ENCODE measurements at regions not wholly inside any gene's neighbourhood (a gene's known extent, or its start where the extent isn't known, plus 50 kb on each side); places are given as distances from the start of the nearest gene placed in this dataset.

DNA sequence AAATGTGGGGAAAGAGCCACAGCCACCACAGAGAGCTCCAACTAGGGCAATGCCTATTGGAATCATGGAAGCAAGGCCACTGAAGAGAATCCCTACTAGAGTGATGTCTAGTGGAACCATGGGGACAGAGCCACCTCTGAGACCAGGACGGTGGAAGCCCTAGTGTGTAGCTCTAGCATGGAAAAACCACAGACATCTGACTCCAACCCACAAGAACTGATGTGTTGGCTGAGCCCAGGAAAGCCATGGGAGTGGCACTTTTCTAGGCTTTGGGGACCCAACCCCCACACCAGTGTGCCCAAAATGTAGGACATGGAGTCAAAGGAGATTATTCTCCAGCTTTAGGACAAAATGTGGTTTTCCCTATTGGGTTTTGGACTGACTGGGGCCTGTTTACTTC, 721.9 kb downstream of the BRINP1 start (continued):
- TF ChIP-seq, protein P1, sequence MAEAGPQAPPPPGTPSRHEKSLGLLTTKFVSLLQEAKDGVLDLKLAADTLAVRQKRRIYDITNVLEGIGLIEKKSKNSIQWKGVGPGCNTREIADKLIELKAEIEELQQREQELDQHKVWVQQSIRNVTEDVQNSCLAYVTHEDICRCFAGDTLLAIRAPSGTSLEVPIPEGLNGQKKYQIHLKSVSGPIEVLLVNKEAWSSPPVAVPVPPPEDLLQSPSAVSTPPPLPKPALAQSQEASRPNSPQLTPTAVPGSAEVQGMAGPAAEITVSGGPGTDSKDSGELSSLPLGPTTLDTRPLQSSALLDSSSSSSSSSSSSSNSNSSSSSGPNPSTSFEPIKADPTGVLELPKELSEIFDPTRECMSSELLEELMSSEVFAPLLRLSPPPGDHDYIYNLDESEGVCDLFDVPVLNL (CRISPR knock-in tag; IDR thresholded peaks at IDR 0.05; ENCODE audit: borderline replicate concordance, low read depth): no peak
- TF ChIP-seq, protein P2, sequence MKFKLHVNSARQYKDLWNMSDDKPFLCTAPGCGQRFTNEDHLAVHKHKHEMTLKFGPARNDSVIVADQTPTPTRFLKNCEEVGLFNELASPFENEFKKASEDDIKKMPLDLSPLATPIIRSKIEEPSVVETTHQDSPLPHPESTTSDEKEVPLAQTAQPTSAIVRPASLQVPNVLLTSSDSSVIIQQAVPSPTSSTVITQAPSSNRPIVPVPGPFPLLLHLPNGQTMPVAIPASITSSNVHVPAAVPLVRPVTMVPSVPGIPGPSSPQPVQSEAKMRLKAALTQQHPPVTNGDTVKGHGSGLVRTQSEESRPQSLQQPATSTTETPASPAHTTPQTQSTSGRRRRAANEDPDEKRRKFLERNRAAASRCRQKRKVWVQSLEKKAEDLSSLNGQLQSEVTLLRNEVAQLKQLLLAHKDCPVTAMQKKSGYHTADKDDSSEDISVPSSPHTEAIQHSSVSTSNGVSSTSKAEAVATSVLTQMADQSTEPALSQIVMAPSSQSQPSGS (CRISPR knock-in tag; IDR thresholded peaks at IDR 0.05; ENCODE audit: borderline replicate concordance, low read depth): no peak

DNA sequence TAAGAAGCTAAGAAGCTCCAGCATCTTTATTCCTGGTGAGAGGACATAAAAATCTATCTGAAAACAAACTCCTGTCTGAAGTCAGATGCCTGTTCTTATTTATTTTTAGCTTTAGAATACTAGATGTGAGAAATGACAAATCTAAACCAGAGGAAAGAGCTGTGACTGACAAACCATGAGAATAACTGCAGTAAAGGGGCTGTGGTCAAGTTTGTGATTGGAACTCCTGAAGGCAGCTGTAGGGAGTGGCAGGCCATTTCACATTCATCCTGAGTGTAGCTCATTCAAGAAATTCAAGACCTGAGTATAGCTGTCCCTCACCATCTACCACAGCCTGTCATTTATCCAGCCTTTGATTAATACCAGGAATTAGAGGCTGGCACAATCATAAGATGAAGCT, 718.8 kb downstream of the BRINP1 start:
- no peaks in the 10 kb centered on the region; the same call in 1 of the 2 replicates for H3K27me3 Mint-ChIP-seq (ENCODE audit: low read depth)
- CTCF ChIA-PET: no interaction called here

DNA sequence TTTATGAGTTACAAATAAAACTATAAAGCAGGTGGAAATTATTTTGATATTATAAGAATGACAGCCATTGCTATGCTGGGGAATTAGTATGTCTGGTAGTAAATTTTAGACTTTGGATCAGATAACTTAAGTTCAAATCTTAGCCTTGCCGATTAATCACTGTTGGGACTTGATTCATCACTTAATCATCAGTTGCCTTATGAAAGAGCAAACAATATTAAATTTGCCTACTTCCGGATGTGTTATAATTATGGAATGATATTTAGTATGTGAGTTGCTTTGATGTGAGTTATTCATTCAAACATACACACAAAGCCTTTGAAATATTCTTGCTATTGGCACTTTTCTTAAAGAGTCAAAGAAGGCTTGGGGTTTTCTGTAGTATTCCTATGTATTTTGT, 717.7 kb downstream of the BRINP1 start:
- no peak overlapping the region for H3K27ac Mint-ChIP-seq
- no peaks in the 10 kb centered on the region for H3K27me3 Mint-ChIP-seq (ENCODE audit: low read depth)
- no peak for TF ChIP-seq GABPB1 (CRISPR knock-in tag; IDR thresholded peaks at IDR 0.05)
- TF ChIP-seq HMGA2 (CRISPR knock-in tag; IDR thresholded peaks at IDR 0.05): no peak
- TF ChIP-seq, protein P3, sequence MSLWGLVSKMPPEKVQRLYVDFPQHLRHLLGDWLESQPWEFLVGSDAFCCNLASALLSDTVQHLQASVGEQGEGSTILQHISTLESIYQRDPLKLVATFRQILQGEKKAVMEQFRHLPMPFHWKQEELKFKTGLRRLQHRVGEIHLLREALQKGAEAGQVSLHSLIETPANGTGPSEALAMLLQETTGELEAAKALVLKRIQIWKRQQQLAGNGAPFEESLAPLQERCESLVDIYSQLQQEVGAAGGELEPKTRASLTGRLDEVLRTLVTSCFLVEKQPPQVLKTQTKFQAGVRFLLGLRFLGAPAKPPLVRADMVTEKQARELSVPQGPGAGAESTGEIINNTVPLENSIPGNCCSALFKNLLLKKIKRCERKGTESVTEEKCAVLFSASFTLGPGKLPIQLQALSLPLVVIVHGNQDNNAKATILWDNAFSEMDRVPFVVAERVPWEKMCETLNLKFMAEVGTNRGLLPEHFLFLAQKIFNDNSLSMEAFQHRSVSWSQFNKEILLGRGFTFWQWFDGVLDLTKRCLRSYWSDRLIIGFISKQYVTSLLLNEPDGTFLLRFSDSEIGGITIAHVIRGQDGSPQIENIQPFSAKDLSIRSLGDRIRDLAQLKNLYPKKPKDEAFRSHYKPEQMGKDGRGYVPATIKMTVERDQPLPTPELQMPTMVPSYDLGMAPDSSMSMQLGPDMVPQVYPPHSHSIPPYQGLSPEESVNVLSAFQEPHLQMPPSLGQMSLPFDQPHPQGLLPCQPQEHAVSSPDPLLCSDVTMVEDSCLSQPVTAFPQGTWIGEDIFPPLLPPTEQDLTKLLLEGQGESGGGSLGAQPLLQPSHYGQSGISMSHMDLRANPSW (CRISPR knock-in tag; conservative IDR thresholded peaks at IDR 0.05; ENCODE audit: low read depth): no peak
- no peak for TF ChIP-seq OVOL2 (CRISPR knock-in tag; IDR thresholded peaks at IDR 0.05; ENCODE audit: borderline replicate concordance)
- no peak for TF ChIP-seq KAT7 (CRISPR knock-in tag; IDR thresholded peaks at IDR 0.05; ENCODE audit: borderline replicate concordance)
- no peak for TF ChIP-seq NFATC4 (CRISPR knock-in tag; IDR thresholded peaks at IDR 0.05)
- TF ChIP-seq, protein P4, sequence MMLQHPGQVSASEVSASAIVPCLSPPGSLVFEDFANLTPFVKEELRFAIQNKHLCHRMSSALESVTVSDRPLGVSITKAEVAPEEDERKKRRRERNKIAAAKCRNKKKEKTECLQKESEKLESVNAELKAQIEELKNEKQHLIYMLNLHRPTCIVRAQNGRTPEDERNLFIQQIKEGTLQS (CRISPR knock-in tag; conservative IDR thresholded peaks at IDR 0.05): no peak
- TF ChIP-seq NR3C1 (CRISPR knock-in tag; conservative IDR thresholded peaks at IDR 0.05; ENCODE audit: low read depth): no peak
- TF ChIP-seq ZBTB21 (CRISPR knock-in tag; IDR thresholded peaks at IDR 0.05; ENCODE audit: borderline replicate concordance): no peak
- TF ChIP-seq RELA (CRISPR knock-in tag; IDR thresholded peaks at IDR 0.05; ENCODE audit: borderline replicate concordance): no peak
- ATAC-seq: no peak
- H3K9me3 Mint-ChIP-seq: peaks cover 15% of the 10 kb centered on the region
- DNase-seq (ENCODE audit: low spot score): no peak
- peaks cover 3% of the 10 kb centered on the region for H3K36me3 Mint-ChIP-seq
- H3K4me3 Mint-ChIP-seq: no peak overlapping the region
- POLR2A ChIA-PET: no interaction called here
- H3K4me1 Mint-ChIP-seq: no peaks in the 10 kb centered on the region
- CTCF ChIA-PET: no interaction called here

More for the DNA sequence above, 718.8 kb downstream of the BRINP1 start:
- no peak overlapping the region for H3K4me3 Mint-ChIP-seq
- TF ChIP-seq ZNF232 (CRISPR knock-in tag; IDR thresholded peaks at IDR 0.05) (no peak), SMAD4 (CRISPR knock-in tag; IDR thresholded peaks at IDR 0.05) (no peak), CREM (CRISPR knock-in tag; IDR thresholded peaks at IDR 0.05) (no peak), ZNF138 (CRISPR knock-in tag; conservative IDR thresholded peaks at IDR 0.05) (no peak)
- no peaks in the 10 kb centered on the region for H3K4me1 Mint-ChIP-seq
- peaks cover 26% of the 10 kb centered on the region for H3K9me3 Mint-ChIP-seq
- no peak for ATAC-seq
- peaks cover 14% of the 10 kb centered on the region for H3K36me3 Mint-ChIP-seq
- POLR2A ChIA-PET: no interaction called here
- no peak for DNase-seq (ENCODE audit: low spot score)
- H3K27ac Mint-ChIP-seq: no peak overlapping the region

DNA sequence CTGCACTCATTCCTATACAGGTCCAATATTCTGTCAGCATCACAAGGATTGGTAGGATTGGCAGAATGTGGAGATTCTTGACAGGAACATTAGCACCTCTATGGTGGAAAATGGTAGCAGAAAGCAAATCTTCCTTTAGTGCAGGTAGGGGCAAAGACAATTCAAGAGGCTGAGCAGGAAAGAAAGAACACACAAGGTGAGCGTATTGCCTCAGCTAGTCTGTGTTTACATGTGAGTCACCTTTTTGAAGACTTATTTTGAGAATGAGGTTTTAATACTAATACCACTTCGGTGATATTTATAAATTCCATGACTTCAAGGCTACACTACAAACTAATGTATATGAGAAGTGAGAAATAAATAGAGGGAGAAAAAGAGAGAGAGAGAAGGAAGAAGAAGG, 717.0 kb downstream of the BRINP1 start:
- Mint-ChIP-seq H3K27ac (no peak overlapping the region), H3K27me3 (ENCODE audit: low read depth) (no peaks in the 10 kb centered on the region), H3K4me3 (no peak overlapping the region), H3K4me1 (no peaks in the 10 kb centered on the region), H3K36me3 (no peaks in the 10 kb centered on the region), H3K9me3 (peaks cover 8% of the 10 kb centered on the region)
- ChIA-PET POLR2A (no interaction called here), CTCF (no interaction called here)
- DNase-seq (ENCODE audit: low spot score): no peak
- no peak for TF ChIP-seq NR2C2 (CRISPR knock-in tag; IDR thresholded peaks at IDR 0.05)
- no peak for ATAC-seq

All from WTC11 (cell line).